ENCODE measurements at regions not wholly inside any gene's neighbourhood (a gene's known extent, or its start where the extent isn't known, plus 50 kb on each side); places are given as distances from the start of the nearest gene placed in this dataset.

- TF ChIP-seq, protein P1, sequence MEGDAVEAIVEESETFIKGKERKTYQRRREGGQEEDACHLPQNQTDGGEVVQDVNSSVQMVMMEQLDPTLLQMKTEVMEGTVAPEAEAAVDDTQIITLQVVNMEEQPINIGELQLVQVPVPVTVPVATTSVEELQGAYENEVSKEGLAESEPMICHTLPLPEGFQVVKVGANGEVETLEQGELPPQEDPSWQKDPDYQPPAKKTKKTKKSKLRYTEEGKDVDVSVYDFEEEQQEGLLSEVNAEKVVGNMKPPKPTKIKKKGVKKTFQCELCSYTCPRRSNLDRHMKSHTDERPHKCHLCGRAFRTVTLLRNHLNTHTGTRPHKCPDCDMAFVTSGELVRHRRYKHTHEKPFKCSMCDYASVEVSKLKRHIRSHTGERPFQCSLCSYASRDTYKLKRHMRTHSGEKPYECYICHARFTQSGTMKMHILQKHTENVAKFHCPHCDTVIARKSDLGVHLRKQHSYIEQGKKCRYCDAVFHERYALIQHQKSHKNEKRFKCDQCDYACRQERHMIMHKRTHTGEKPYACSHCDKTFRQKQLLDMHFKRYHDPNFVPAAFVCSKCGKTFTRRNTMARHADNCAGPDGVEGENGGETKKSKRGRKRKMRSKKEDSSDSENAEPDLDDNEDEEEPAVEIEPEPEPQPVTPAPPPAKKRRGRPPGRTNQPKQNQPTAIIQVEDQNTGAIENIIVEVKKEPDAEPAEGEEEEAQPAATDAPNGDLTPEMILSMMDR (conservative IDR thresholded peaks at IDR 0.05), result no peak
- H3K4me3 Mint-ChIP-seq, result no peak overlapping the region
- no peaks in the 10 kb centered on the region for H3K27me3 ChIP-seq (ENCODE audit: control insufficient read depth, insufficient read depth, low read length, poor library complexity, severe bottlenecking)
- DNase-seq, result no peak
- no peak overlapping the region for H3K27ac ChIP-seq (ENCODE audit: low read depth, low read length)
- no peaks in the 10 kb centered on the region for H3K27me3 Mint-ChIP-seq (ENCODE audit: insufficient read depth)
- H3K4me1 Mint-ChIP-seq, result peaks cover 6% of the 10 kb centered on the region
- no peaks in the 10 kb centered on the region for H3K9me3 ChIP-seq (ENCODE audit: control insufficient read depth, low read length)
- no peaks in the 10 kb centered on the region for H3K4me1 ChIP-seq (ENCODE audit: control insufficient read depth, insufficient read depth, low read length)
- H3K36me3 ChIP-seq (ENCODE audit: control insufficient read depth, insufficient read depth, low read length), result no peaks in the 10 kb centered on the region
- H3K9ac ChIP-seq (ENCODE audit: extremely low read depth, low read length, poor library complexity, severe bottlenecking), result no peak overlapping the region
- no peaks in the 10 kb centered on the region for H3K9me3 Mint-ChIP-seq
- H3K4me3 ChIP-seq (ENCODE audit: low read length), result no peak overlapping the region
- H3K36me3 Mint-ChIP-seq (ENCODE audit: low read depth), result no peaks in the 10 kb centered on the region
- 63 to 69% methylated on average over 2 of the region's 2 CpGs for WGBS, 2 experiments (ENCODE audit: insufficient coverage in 1 of 2, insufficient read length in 1 of 2)
- no peak overlapping the region for H3K27ac Mint-ChIP-seq
Measured at GRCh38 chr5:108696951-108697715, 50.6 kb upstream of the FER start.

DNA sequence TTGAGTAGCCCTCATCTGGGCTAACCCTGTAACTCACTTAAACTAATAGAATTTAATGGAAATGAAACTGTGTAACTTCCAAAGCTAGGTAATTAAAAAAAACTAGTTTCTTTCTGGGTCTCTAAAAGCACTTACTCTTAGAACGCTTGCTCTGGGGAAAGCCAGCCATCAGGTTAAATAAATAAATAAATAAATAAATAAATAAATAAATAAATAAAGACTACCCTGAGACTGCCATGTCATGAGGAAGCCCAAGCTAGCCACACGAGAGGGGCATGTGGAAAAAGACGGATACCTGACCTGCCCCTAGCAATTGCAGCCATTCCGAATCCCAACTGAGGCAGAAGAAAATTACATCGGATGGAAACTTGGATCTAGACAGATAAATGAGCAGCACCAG, 51.3 kb upstream of the FER start:
- 85% methylated on average over 5 of the region's 5 CpGs; no CpG with 5 or more reads in 1 of the 2 experiments for WGBS, 2 experiments (ENCODE audit: insufficient coverage in 1 of 2, insufficient read length in 1 of 2)
- H3K27me3 ChIP-seq (ENCODE audit: control insufficient read depth, insufficient read depth, low read length, poor library complexity, severe bottlenecking), result no peaks in the 10 kb centered on the region
- Mint-ChIP-seq H3K36me3 (ENCODE audit: low read depth) (no peaks in the 10 kb centered on the region), H3K27ac (no peak overlapping the region), H3K4me3 (no peak overlapping the region), H3K27me3 (ENCODE audit: insufficient read depth) (no peaks in the 10 kb centered on the region), H3K9me3 (no peaks in the 10 kb centered on the region), H3K4me1 (peaks cover 6% of the 10 kb centered on the region)
- H3K4me3 ChIP-seq (ENCODE audit: low read length), result no peak overlapping the region
- H3K4me1 ChIP-seq (ENCODE audit: control insufficient read depth, insufficient read depth, low read length), result no peaks in the 10 kb centered on the region
- no peak overlapping the region for H3K27ac ChIP-seq (ENCODE audit: low read depth, low read length)
- TF ChIP-seq, protein P1 (conservative IDR thresholded peaks at IDR 0.05), result no peak
- no peaks in the 10 kb centered on the region for H3K36me3 ChIP-seq (ENCODE audit: control insufficient read depth, insufficient read depth, low read length)
- DNase-seq, result no peak
- H3K9me3 ChIP-seq (ENCODE audit: control insufficient read depth, low read length), result no peaks in the 10 kb centered on the region
- H3K9ac ChIP-seq (ENCODE audit: extremely low read depth, low read length, poor library complexity, severe bottlenecking), result no peak overlapping the region

GRCh38 chr5:108688485-108688884, 59.2 kb upstream of the FER start:
- no peaks in the 10 kb centered on the region for H3K27me3 ChIP-seq (ENCODE audit: control insufficient read depth, insufficient read depth, low read length, poor library complexity, severe bottlenecking)
- no peaks in the 10 kb centered on the region for H3K9me3 ChIP-seq (ENCODE audit: control insufficient read depth, low read length)
- Mint-ChIP-seq H3K4me1 (peaks cover 9% of the 10 kb centered on the region), H3K4me3 (no peak overlapping the region), H3K9me3 (no peaks in the 10 kb centered on the region), H3K36me3 (ENCODE audit: low read depth) (no peaks in the 10 kb centered on the region), H3K27me3 (ENCODE audit: insufficient read depth) (peaks cover 13% of the 10 kb centered on the region), H3K27ac (no peak overlapping the region)
- no peaks in the 10 kb centered on the region for H3K4me1 ChIP-seq (ENCODE audit: control insufficient read depth, insufficient read depth, low read length)
- H3K9ac ChIP-seq (ENCODE audit: extremely low read depth, low read length, poor library complexity, severe bottlenecking), result no peak overlapping the region
- no peak for DNase-seq
- H3K27ac ChIP-seq (ENCODE audit: low read depth, low read length), result no peak overlapping the region
- TF ChIP-seq, protein P1 (conservative IDR thresholded peaks at IDR 0.05), result no peak
- H3K4me3 ChIP-seq (ENCODE audit: low read length), result no peak overlapping the region
- no peaks in the 10 kb centered on the region for H3K36me3 ChIP-seq (ENCODE audit: control insufficient read depth, insufficient read depth, low read length)
